Dendritic cell treated with granulocyte-macrophage colony-stimulating factor and Interleukin-4, amounts not matched to agents 40 ng/mL and 50 ng/mL, for 4 days (primary cell): ENCODE measurements at regions not wholly inside any gene's neighbourhood (a gene's known extent, or its start where the extent isn't known, plus 50 kb on each side); places are given as distances from the start of the nearest gene placed in this dataset.
A peak's percentile ranks its signal among the peaks of the same experiment; 100 is the strongest.

Experiments used
- H3K27ac Mint-ChIP-seq: one replicate; pipeline ENCODE4 v1.8.0; 2022; ENCODE audit warnings: mild to moderate bottlenecking, mixed read lengths
- H3K27me3 Mint-ChIP-seq: one replicate; pipeline ENCODE4 v1.8.0; 2022; ENCODE audit warnings: mild to moderate bottlenecking, mixed read lengths
- H3K36me3 Mint-ChIP-seq: one replicate; pipeline ENCODE4 v1.8.0; 2022; ENCODE audit warnings: low read depth, mixed read lengths
- H3K4me1 Mint-ChIP-seq: one replicate; pipeline ENCODE4 v1.8.0; 2022; ENCODE audit warnings: low read depth, mixed read lengths
- H3K4me3 Mint-ChIP-seq: one replicate; pipeline ENCODE4 v1.8.0; 2022; ENCODE audit warnings: mild to moderate bottlenecking, moderate library complexity, mixed read lengths
- H3K9me3 Mint-ChIP-seq: one replicate; pipeline ENCODE4 v1.8.0; 2022; ENCODE audit warnings: mixed read lengths
- intact Hi-C: fragments of 100-400 bp; cut with micrococcal nuclease; formaldehyde crosslinking; loops from one replicate; pipeline ENCODE4 v1.15.0; 2022

DNA sequence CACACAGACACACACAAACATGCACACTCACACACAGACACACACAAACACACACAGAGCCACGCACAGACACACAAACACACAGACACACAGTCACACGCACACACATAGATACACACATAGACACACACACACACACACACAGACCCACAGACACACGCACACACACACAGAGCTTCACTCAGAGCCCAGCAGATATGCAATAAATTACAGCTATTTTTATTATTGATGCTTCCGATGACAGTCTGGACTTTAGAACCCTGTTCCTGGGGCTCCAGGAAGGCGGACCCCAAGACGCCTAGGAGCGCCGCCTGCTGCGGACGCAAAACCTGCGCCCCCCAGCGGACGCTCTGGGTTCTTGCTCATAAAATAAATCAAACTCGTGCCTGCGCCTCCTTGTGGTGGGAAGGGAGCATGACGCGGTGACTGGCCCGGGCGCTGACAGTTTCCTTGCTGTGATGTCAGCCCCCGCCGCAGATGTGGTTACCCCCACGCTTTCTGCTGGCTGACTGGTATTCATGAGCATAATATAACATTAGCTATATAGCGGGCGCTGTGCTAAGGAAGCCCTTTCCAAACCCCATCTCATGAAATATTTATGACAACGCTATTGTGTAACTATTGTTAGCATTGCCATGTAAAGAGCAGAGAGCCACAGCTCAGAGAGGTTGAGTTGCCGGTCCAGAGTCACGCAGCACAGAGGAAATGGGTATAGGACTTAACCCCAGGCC, 64.4 kb upstream of the TM9SF2 start:
- H3K9me3 Mint-ChIP-seq = no peaks in the 10 kb centered on the region
- peak overlapping the region; percentile 81 for H3K27ac Mint-ChIP-seq
- H3K4me3 Mint-ChIP-seq = peak overlapping the region; percentile 61
- intact Hi-C loops = loop anchor here (1.0 kb wide), 2 partner anchors 50 to 167 kb away; no protein-coding TSS in a partner anchor
- H3K36me3 Mint-ChIP-seq = no peaks in the 10 kb centered on the region
- peaks cover 22% of the 10 kb centered on the region for H3K27me3 Mint-ChIP-seq
- H3K4me1 Mint-ChIP-seq = peaks cover 52% of the 10 kb centered on the region

DNA sequence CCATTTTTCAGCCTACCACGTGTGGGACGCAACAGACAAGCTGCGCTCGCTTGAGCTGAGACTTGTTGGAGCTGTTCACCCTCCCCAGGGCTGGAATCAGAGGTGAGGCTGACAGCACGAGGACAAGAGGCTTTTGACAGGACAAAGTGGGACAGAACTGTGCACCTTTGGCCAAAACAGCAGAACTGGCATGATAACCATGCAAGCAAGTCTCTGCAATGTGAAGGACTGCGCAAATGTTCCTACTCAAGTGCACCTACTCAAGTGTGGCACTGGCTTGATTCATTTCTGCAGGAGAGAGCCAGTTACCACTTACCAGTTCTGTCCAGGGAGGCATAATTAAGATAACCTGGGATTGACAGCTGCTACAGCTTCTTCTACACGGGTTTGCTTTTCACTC, 62.2 kb upstream of the TM9SF2 start:
- intact Hi-C loops = no loop called here
- no peaks in the 10 kb centered on the region for H3K9me3 Mint-ChIP-seq
- H3K4me1 Mint-ChIP-seq = peaks cover 30% of the 10 kb centered on the region
- H3K27ac Mint-ChIP-seq = no peak overlapping the region
- no peaks in the 10 kb centered on the region for H3K36me3 Mint-ChIP-seq
- no peak overlapping the region for H3K4me3 Mint-ChIP-seq
- H3K27me3 Mint-ChIP-seq = peaks cover 22% of the 10 kb centered on the region

DNA sequence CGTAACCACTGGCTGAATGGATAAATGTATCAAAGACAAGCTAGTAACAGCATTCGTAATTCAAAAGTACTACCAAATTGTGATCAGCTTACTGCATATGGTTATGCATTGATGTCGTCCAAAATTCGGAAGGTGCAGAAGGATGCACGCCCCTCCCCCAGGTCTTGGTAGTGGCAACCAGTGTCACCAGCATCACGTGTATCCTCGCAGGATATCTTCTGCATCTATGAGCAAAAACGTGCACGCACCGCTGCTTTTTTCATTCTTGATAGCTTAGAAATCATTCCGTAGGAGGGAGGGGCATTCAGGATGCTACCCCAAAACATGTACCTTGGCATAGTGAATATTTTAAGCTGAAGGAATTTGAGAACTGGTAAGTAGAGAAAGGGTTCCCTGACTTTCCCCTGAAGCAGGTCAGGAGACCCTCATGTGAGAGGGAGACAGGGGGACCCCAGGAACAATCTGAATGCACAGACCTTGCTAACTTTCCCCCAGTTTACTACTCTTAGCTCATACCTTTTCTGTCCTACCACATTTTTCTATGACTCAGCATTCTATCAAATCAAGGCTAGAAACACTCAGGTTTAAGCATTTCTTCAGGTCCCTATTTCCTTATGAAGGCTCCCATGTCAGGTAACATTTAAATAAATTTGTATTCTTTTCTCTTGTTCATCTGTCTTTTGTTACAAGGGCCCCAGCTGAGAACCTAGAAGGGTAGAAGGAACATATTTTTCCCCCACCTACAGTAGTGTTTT, 61.2 kb upstream of the TM9SF2 start:
- Mint-ChIP-seq H3K36me3 (no peaks in the 10 kb centered on the region), H3K27me3 (peaks cover 22% of the 10 kb centered on the region), H3K4me3 (no peak overlapping the region), H3K4me1 (peaks cover 23% of the 10 kb centered on the region), H3K27ac (no peak overlapping the region), H3K9me3 (no peaks in the 10 kb centered on the region)
- intact Hi-C loops = no loop called here

DNA sequence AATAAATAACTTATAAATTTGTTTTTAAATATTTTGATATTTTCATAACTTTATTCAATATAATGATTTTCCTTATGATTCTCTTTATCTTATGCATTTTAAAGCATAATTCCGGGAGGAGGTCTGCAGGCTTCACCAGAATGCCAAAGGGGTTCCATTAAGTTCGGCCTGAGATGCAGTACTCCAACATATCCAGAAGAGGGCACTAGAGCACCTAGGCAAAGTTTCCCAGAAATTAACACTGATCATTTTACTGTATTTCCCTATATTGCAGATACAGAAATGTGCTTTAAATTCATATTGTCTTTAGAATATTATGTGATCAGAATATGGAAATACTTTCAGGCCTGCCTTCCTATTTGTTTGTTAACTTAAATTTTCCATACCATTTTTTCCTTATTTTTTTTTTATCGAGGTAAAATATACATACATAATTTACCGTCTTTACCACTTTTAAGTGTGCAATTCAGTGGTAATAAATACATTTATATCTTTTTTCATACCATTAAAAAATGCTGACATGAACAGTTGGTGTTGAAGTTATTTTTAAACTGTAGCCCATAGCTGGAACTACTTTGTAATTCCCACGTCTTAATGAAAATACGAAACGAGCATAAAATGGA, 58.9 kb upstream of the TM9SF2 start:
- no peak overlapping the region for H3K4me3 Mint-ChIP-seq
- H3K36me3 Mint-ChIP-seq = no peaks in the 10 kb centered on the region
- no peak overlapping the region for H3K27ac Mint-ChIP-seq
- no peaks in the 10 kb centered on the region for H3K9me3 Mint-ChIP-seq
- intact Hi-C loops = loop anchor here (1.0 to 2.0 kb wide), 2 partner anchors 64 to 172 kb away; no protein-coding TSS in a partner anchor
- no peaks in the 10 kb centered on the region for H3K4me1 Mint-ChIP-seq
- peaks cover 22% of the 10 kb centered on the region for H3K27me3 Mint-ChIP-seq

DNA sequence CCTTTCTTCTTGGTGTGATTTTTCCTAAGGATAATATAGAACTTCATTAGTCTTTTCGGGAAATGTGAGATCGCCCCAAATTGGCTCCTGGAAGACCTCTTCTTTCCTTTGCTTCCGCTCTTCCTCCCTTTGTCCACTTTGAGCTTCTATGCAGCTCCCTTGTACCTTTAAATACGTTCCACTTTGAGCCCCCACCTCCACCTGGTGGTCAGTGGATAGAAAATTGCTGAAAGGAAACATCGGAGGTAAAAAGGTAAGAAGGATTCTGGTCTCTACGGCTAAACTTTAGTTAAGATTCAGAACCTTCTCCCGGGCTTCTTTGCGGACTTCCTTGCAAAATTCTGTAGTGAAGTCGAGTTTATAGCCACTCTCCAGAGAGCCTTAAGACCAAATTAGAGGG, 55.0 kb upstream of the TM9SF2 start:
- no peaks in the 10 kb centered on the region for H3K36me3 Mint-ChIP-seq
- no peaks in the 10 kb centered on the region for H3K4me1 Mint-ChIP-seq
- H3K9me3 Mint-ChIP-seq = no peaks in the 10 kb centered on the region
- no peak overlapping the region for H3K27ac Mint-ChIP-seq
- no peak overlapping the region for H3K4me3 Mint-ChIP-seq
- peaks cover 7% of the 10 kb centered on the region for H3K27me3 Mint-ChIP-seq
- intact Hi-C loops = no loop called here

DNA sequence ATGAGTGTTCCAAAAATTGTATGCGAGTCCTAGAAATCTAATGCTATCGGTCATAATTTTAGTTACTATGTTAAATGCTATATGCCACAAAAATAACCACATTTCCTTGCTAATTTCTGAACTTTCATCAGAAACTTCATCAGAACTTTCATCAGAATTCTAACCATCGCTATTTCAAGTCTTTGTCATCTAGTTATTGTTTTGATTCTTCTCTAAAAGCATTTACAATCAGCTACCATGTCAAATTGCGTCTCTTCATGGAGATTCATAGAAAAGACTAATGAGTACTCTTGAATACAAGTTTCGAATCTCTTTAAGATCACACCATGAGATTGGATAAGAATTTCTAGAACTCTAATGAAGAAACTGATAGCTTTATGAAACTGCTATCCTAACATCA, 52.7 kb upstream of the TM9SF2 start:
- Mint-ChIP-seq H3K4me3 (no peak overlapping the region), H3K4me1 (no peaks in the 10 kb centered on the region), H3K9me3 (no peaks in the 10 kb centered on the region), H3K36me3 (no peaks in the 10 kb centered on the region), H3K27me3 (peaks cover 7% of the 10 kb centered on the region), H3K27ac (no peak overlapping the region)
- intact Hi-C loops = no loop called here

DNA sequence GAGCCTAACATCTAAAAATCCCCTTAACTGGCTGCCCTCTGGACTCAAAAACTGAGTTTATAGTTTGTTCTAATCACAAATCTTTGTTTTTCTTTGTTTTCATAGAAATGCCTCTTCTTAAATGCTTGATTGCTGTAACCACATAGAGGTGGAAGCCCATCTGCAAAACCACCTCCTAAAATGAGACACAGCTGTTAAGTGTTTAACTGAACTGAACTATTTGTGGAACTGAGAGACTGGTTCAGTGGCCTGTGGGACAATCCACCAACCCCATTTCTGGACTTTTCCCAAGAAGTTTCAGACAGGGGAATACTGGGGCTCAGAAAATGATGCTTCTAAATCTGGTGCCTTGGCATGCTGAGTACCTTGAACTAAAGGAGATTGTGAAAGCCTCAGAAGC, 50.9 kb upstream of the TM9SF2 start:
- intact Hi-C loops = no loop called here
- Mint-ChIP-seq H3K36me3 (no peaks in the 10 kb centered on the region), H3K4me3 (no peak overlapping the region), H3K27ac (no peak overlapping the region), H3K27me3 (peaks cover 7% of the 10 kb centered on the region), H3K4me1 (no peaks in the 10 kb centered on the region), H3K9me3 (peaks cover 9% of the 10 kb centered on the region)
